ENCODE measurements at regions not wholly inside any gene's neighbourhood (a gene's known extent, or its start where the extent isn't known, plus 50 kb on each side); places are given as distances from the start of the nearest gene placed in this dataset.
"Not testable (repeated sequence)": the region's sequence is repeated elsewhere in the genome, so short reads cannot be mapped to it uniquely, and the experiment has no call there.

- peak; percentile 72 for DNase-seq (ENCODE audit: low read depth)
- no peaks in the 10 kb centered on the region for H3K36me3 ChIP-seq (ENCODE audit: control insufficient read depth, insufficient read depth, low read length, severe bottlenecking)
- no peaks in the 10 kb centered on the region for H3K27me3 ChIP-seq (replicated peaks; ENCODE audit: control insufficient read depth, insufficient read depth, low read length)
- H3K9me3 ChIP-seq (ENCODE audit: control insufficient read depth, low read length), result no peaks in the 10 kb centered on the region
- H3K4me1 ChIP-seq (ENCODE audit: control insufficient read depth, insufficient read depth, low read length), result peaks cover 6% of the 10 kb centered on the region
- H3K4me3 ChIP-seq (ENCODE audit: low read length), result no peak overlapping the region
- no peak overlapping the region for H3K9ac ChIP-seq (ENCODE audit: low read length)
Observed at GRCh38 chr5:38666668-38667498, 110.4 kb upstream of the LIFR start.

GRCh38 chr5:38667499-38667776, 111.0 kb upstream of the LIFR start:
- H3K9me3 ChIP-seq (ENCODE audit: control insufficient read depth, low read length), result no peaks in the 10 kb centered on the region
- H3K4me1 ChIP-seq (ENCODE audit: control insufficient read depth, insufficient read depth, low read length), result peaks cover 12% of the 10 kb centered on the region
- H3K36me3 ChIP-seq (ENCODE audit: control insufficient read depth, insufficient read depth, low read length, severe bottlenecking), result no peaks in the 10 kb centered on the region
- no peaks in the 10 kb centered on the region for H3K27me3 ChIP-seq (replicated peaks; ENCODE audit: control insufficient read depth, insufficient read depth, low read length)
- H3K9ac ChIP-seq (ENCODE audit: low read length), result no peak overlapping the region
- H3K4me3 ChIP-seq (ENCODE audit: low read length), result no peak overlapping the region
- DNase-seq (ENCODE audit: low read depth), result no peak

DNA sequence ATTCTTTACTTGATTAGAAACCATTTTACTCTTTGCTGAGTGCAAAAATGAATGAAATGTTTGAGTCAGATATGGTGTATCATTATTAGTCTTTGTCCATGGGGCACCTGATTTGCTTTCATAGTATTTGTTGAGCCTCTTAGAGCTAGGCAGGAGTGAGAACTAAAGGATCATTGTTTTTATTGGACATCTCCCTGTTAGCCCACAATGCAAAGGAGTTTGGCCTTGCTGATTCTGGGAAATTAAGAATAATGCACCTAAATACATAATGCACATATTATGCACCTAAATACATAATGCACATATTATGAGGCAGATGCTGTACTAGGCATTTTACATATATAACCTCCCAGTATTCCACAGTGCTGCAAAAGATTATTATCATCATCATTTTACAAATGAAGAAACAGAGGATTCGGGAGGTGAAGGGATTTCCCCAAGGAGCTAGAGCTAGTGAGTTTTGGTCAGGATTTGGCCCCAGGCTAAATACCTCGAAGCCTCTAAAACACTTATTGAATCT, 113.0 kb upstream of the LIFR start:
- Histone ChIP-seq H3K9ac (ENCODE audit: low read length) (no peak overlapping the region), H3K9me3 (ENCODE audit: control insufficient read depth, low read length) (no peaks in the 10 kb centered on the region), H3K36me3 (ENCODE audit: control insufficient read depth, insufficient read depth, low read length, severe bottlenecking) (no peaks in the 10 kb centered on the region), H3K27me3 (replicated peaks; ENCODE audit: control insufficient read depth, insufficient read depth, low read length) (no peaks in the 10 kb centered on the region), H3K4me1 (ENCODE audit: control insufficient read depth, insufficient read depth, low read length) (peaks cover 15% of the 10 kb centered on the region), H3K4me3 (ENCODE audit: low read length) (no peak overlapping the region)
- DNase-seq (ENCODE audit: low read depth), result no peak

DNA sequence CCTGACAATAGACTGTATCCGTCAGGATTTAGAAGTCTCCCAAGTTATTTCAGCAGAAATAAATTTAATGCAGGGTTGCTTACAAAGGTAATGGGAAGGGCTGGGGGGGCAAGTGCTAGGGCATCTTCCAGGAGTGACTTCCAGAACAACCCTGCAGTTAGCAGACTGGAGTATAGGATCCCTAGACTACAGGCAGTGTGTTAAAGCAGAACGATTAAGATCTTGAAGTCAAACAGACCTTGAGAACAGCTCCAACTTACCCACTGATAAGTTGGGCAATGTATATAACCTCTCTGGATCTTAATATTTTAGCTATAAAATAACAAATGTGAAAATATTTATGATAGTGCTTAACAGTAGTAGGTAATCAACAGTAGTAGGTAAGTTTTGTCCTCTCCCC, 113.6 kb upstream of the LIFR start:
- H3K36me3 ChIP-seq (ENCODE audit: control insufficient read depth, insufficient read depth, low read length, severe bottlenecking), result no peaks in the 10 kb centered on the region
- no peak overlapping the region for H3K9ac ChIP-seq (ENCODE audit: low read length)
- no peak overlapping the region for H3K4me3 ChIP-seq (ENCODE audit: low read length)
- no peaks in the 10 kb centered on the region for H3K27me3 ChIP-seq (replicated peaks; ENCODE audit: control insufficient read depth, insufficient read depth, low read length)
- DNase-seq (ENCODE audit: low read depth), result no peak
- H3K4me1 ChIP-seq (ENCODE audit: control insufficient read depth, insufficient read depth, low read length), result peaks cover 15% of the 10 kb centered on the region
- H3K9me3 ChIP-seq (ENCODE audit: control insufficient read depth, low read length), result no peaks in the 10 kb centered on the region

DNA sequence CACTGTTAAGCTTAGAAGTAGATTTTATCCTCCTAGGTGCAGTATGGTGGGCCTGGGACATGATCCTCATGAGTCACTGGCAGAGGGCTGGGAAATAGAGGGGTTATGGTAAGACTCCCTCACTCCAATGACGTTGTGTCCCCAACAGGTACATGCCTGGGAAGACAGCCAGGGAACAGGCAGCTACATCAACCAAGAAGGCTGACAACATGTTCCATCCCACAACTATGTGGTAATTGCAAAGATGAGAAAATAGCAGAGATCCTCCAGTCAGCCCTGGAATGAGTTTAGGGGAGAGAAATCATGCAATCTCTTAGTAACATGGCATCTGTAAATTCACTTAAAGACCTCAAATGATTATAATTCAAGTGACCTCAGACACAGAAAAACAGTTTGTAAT, 114.4 kb upstream of the LIFR start:
- no peaks in the 10 kb centered on the region for H3K36me3 ChIP-seq (ENCODE audit: control insufficient read depth, insufficient read depth, low read length, severe bottlenecking)
- peak; percentile 60 for DNase-seq (ENCODE audit: low read depth)

DNA sequence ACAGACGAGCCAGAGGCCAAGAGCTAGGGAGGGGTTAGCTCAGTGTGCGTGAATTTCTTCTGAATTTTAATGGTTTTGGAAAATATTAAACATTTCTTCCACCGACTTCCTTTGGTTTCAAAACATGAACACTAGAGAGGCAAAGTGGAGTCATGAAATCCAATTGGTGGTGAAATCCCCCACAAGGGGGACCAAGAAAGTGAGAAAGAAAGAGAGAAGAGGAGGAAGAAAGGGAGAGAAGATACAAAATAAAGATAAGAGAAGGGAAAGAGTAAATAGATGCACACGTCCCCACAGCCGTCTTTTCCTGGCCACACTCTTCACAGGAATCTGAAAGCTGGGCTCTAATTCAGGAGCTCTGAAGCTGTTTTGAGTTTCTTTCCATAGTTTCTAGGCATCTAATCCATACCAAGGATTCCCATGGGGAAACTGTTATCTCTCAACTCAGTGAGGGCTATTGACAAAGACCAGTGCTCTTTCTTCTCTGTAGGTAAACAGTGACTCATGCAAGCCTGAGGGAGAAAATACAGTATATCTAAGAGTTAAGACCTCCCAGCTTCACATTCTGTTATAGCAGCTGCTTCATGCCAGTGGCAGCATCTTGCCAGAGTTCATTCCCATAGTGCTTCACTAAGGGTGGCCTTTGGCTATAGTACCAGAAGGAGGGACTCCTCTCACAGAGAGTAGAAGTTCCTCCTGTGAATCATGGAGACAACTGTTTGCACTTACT, 115.8 kb upstream of the LIFR start:
- Histone ChIP-seq H3K4me1 (ENCODE audit: control insufficient read depth, insufficient read depth, low read length) (peaks cover 11% of the 10 kb centered on the region), H3K27me3 (replicated peaks; ENCODE audit: control insufficient read depth, insufficient read depth, low read length) (no peaks in the 10 kb centered on the region), H3K9ac (ENCODE audit: low read length) (no peak overlapping the region), H3K36me3 (ENCODE audit: control insufficient read depth, insufficient read depth, low read length, severe bottlenecking) (no peaks in the 10 kb centered on the region), H3K9me3 (ENCODE audit: control insufficient read depth, low read length) (no peaks in the 10 kb centered on the region), H3K4me3 (ENCODE audit: low read length) (no peak overlapping the region)
- peak; percentile 79 for DNase-seq (ENCODE audit: low read depth)

More for the DNA sequence above, 114.4 kb upstream of the LIFR start:
- no peaks in the 10 kb centered on the region for H3K9me3 ChIP-seq (ENCODE audit: control insufficient read depth, low read length)
- H3K4me1 ChIP-seq (ENCODE audit: control insufficient read depth, insufficient read depth, low read length), result peaks cover 15% of the 10 kb centered on the region
- no peaks in the 10 kb centered on the region for H3K27me3 ChIP-seq (replicated peaks; ENCODE audit: control insufficient read depth, insufficient read depth, low read length)
- H3K9ac ChIP-seq (ENCODE audit: low read length), result no peak overlapping the region
- H3K4me3 ChIP-seq (ENCODE audit: low read length), result no peak overlapping the region

GRCh38 chr5:38673671-38674071, 117.2 kb upstream of the LIFR start:
- no peaks in the 10 kb centered on the region for H3K36me3 ChIP-seq (ENCODE audit: control insufficient read depth, insufficient read depth, low read length, severe bottlenecking)
- DNase-seq (ENCODE audit: low read depth), result no peak
- no peak overlapping the region for H3K9ac ChIP-seq (ENCODE audit: low read length)
- H3K9me3 ChIP-seq (ENCODE audit: control insufficient read depth, low read length), result no peaks in the 10 kb centered on the region
- no peak overlapping the region for H3K4me3 ChIP-seq (ENCODE audit: low read length)
- H3K27me3 ChIP-seq (replicated peaks; ENCODE audit: control insufficient read depth, insufficient read depth, low read length), result no peaks in the 10 kb centered on the region
- peaks cover 11% of the 10 kb centered on the region for H3K4me1 ChIP-seq (ENCODE audit: control insufficient read depth, insufficient read depth, low read length)

GRCh38 chr5:38675443-38675842, 119.0 kb upstream of the LIFR start:
- Histone ChIP-seq H3K4me3 (ENCODE audit: low read length) (no peak overlapping the region), H3K4me1 (ENCODE audit: control insufficient read depth, insufficient read depth, low read length) (peaks cover 13% of the 10 kb centered on the region), H3K9me3 (ENCODE audit: control insufficient read depth, low read length) (no peaks in the 10 kb centered on the region), H3K9ac (ENCODE audit: low read length) (no peak overlapping the region), H3K36me3 (ENCODE audit: control insufficient read depth, insufficient read depth, low read length, severe bottlenecking) (no peaks in the 10 kb centered on the region), H3K27me3 (replicated peaks; ENCODE audit: control insufficient read depth, insufficient read depth, low read length) (no peaks in the 10 kb centered on the region)
- no peak for DNase-seq (ENCODE audit: low read depth)

DNA sequence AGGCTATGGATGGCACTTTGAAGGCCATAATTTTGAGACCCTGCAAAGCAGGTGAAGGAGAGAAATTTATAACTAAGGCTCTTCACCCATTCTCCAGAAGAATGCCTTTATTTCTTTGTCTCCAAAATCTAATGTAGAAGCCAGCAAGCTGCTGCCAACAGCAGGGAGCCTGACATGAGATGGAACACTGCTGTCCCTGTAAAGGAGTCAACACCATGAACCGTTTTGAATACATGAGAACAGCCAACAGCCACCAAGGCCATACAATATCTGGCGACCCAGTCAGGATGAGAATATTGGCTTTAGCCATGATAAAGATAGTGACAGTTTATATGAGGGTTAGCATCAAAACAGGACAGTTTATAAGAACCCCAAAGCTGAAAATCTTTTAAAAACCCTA, 121.2 kb upstream of the LIFR start:
- H3K27me3 ChIP-seq (replicated peaks; ENCODE audit: control insufficient read depth, insufficient read depth, low read length), result no peaks in the 10 kb centered on the region
- H3K36me3 ChIP-seq (ENCODE audit: control insufficient read depth, insufficient read depth, low read length, severe bottlenecking), result no peaks in the 10 kb centered on the region
- no peak overlapping the region for H3K9ac ChIP-seq (ENCODE audit: low read length)
- H3K9me3 ChIP-seq (ENCODE audit: control insufficient read depth, low read length), result no peaks in the 10 kb centered on the region
- peaks cover 21% of the 10 kb centered on the region for H3K4me1 ChIP-seq (ENCODE audit: control insufficient read depth, insufficient read depth, low read length)
- no peak for DNase-seq (ENCODE audit: low read depth)
- no peak overlapping the region for H3K4me3 ChIP-seq (ENCODE audit: low read length)

DNA sequence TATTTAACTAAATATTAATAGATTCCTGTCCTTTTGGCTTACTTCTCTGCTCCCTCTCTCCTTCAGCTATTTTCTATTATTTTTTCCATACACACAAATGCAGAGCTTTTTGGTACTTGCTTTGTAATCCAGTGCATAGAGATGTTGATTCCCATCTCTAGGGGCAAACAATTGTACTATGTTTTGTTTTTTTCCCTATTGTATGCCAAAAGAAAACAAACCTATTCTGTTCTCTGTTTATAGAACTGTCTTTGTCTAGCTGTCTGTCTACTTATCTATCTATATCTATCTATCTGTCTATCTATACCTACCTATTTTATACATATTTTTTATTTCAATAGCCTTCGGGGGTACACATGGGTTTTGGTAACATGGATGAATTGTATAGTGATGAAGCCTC, 121.6 kb upstream of the LIFR start:
- Histone ChIP-seq H3K9ac (ENCODE audit: low read length) (no peak overlapping the region), H3K36me3 (ENCODE audit: control insufficient read depth, insufficient read depth, low read length, severe bottlenecking) (no peaks in the 10 kb centered on the region), H3K27me3 (replicated peaks; ENCODE audit: control insufficient read depth, insufficient read depth, low read length) (no peaks in the 10 kb centered on the region), H3K9me3 (ENCODE audit: control insufficient read depth, low read length) (no peaks in the 10 kb centered on the region), H3K4me1 (ENCODE audit: control insufficient read depth, insufficient read depth, low read length) (peaks cover 19% of the 10 kb centered on the region), H3K4me3 (ENCODE audit: low read length) (no peak overlapping the region)
- DNase-seq (ENCODE audit: low read depth), result no peak

DNA sequence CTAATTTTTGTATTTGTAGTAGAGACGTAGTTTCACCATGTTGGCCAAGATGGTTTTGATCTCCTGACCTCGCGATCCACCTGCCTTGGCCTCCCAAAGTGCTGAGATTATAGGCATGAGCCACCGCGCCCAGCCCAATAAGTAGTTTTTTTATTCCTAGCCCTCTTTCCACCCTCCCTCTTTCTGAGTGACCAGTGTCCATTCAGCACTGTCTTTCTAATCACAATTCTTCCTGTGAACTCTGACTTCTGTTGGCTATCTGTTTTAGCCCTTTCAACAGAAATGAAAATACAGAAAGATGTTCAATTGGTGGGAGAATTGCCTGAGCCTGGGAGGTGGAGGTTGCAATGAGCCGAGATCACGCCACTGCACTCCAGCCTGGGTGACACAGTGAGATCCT, 122.3 kb upstream of the LIFR start:
- not testable (repeated sequence) for H3K4me3 ChIP-seq (ENCODE audit: low read length); DNase-seq (ENCODE audit: low read depth); H3K9me3 ChIP-seq (ENCODE audit: control insufficient read depth, low read length); H3K9ac ChIP-seq (ENCODE audit: low read length); H3K36me3 ChIP-seq (ENCODE audit: control insufficient read depth, insufficient read depth, low read length, severe bottlenecking); H3K27me3 ChIP-seq (replicated peaks; ENCODE audit: control insufficient read depth, insufficient read depth, low read length)
- peaks cover 19% of the 10 kb centered on the region for H3K4me1 ChIP-seq (ENCODE audit: control insufficient read depth, insufficient read depth, low read length)
